Heart left ventricle (tissue), 16 donors: ENCODE measurements at regions not wholly inside any gene's neighbourhood (a gene's known extent, or its start where the extent isn't known, plus 50 kb on each side); places are given as distances from the start of the nearest gene placed in this dataset.

Experiments used
- ATAC-seq, 4 donors: fragments of 200-7000 bp; cut with Tn5 transposase; one replicate each; pipeline ENCODE4 v1.9.1; 2020 to 2022; ENCODE audit warnings: moderate library complexity in 4 of 4, mild to moderate bottlenecking in 3 of 4, moderate number of reproducible peaks in 1 of 4
- DNase-seq, 5 donors: peaks; one replicate each; pipeline ENCODE4 v3.0.0-alpha.2; 2020
- H3K27ac ChIP-seq, 12 donors: fragments of 200-600 bp; sonication (generic) in 4 of 12; one replicate each; pipeline versions ENCODE4 v1.5.0 to v1.8.0; 2016 to 2022; ENCODE audit warnings: mild to moderate bottlenecking in 2 of 12
- H3K27me3 ChIP-seq, 9 donors: fragments of 200-600 bp; sonication (generic) in 2 of 9; one replicate each; pipeline versions ENCODE4 v1.5.1 to v1.8.0; 2016 to 2022; ENCODE audit warnings: mild to moderate bottlenecking in 3 of 9
- H3K36me3 ChIP-seq, 9 donors: fragments of 200-600 bp; sonication (generic) in 2 of 9; one replicate each; pipeline versions ENCODE4 v1.5.0 to v1.8.0; 2018 to 2022; ENCODE audit warnings: mild to moderate bottlenecking in 2 of 9
- H3K4me1 ChIP-seq, 12 donors: fragments of 200-600 bp; sonication (generic) in 4 of 12; one replicate each; pipeline versions ENCODE4 v1.5.0 to v1.8.0; 2016 to 2022; ENCODE audit warnings: mild to moderate bottlenecking in 3 of 12
- H3K4me3 ChIP-seq, 12 donors: fragments of 200-600 bp; sonication (generic) in 4 of 12; one replicate each; pipeline versions ENCODE4 v1.5.0 to v1.8.0; 2017 to 2022; ENCODE audit warnings: mild to moderate bottlenecking in 9 of 12, moderate library complexity in 4 of 12
- H3K9me3 ChIP-seq, 12 donors: fragments of 200-600 bp; sonication (generic) in 4 of 12; one replicate each; pipeline versions ENCODE4 v1.5.0 to v1.8.0; 2016 to 2022; ENCODE audit warnings: mild to moderate bottlenecking in 1 of 12
- POLR2A ChIP-seq, 2 donors: fragments of 450-650 bp; IDR thresholded peaks; one replicate each; pipeline ENCODE4 v1.6.1; 2017; ENCODE audit warnings: antibody characterized with exemption in 2 of 2, mild to moderate bottlenecking in 2 of 2, moderate library complexity in 2 of 2
- WGBS, 4 donors: extraction: QIAGEN DNeasy Blood & Tissue Kit in 2 of 4; methylation state at CpG; one replicate each; pipeline versions ENCODE4 v1.1.5 to v1.1.7; 2013 to 2018; 5-methylcytosine and 5-hydroxymethylcytosine counted together
- intact Hi-C, 10 donors: fragments of 100-400 bp; cut with DNase I; formaldehyde crosslinking; loops; one replicate each; pipeline versions ENCODE4 v1.11.1 to v1.14.2; 2022
- TF ChIP-seq, protein P1 (sequence below), 12 donors: fragments of 200-600 bp; sonication (generic) in 4 of 12; IDR thresholded peaks; one replicate each; pipeline versions ENCODE4 v1.5.0 to v1.8.0; 2018 to 2022; ENCODE audit warnings: antibody characterized with exemption in 12 of 12, mild to moderate bottlenecking in 5 of 12
- donor health status: ischemic (EF 13 %, LVEDD 7.1; RV severe dilation, severe dysfunction).
- donor health status: healthy with polysubstance abuse.
- donor health status: DM: no; HTN: yes; CAD: no.
- donor health status: DM: no; HTN: no; CAD: no.
- donor health status: ischemic (EF 25% LVEDD 6.9; RV normal size, moderate dysfunction).
- donor health status: ischemic (EF 25% LVEDD 5.7; RV mildly dilated, moderate dysfunction).
- donor health status: healthy.
- donor health status: DM: yes; HTN: yes; CAD: no.
- donor health status: ischemic (EF 35%, LVEDD 5.7; RV mildly dilated, moderate dysfunction).
- donor health status: nonischemic (EF 11% LVEDD 7.7; RV severe dilation, severe dysfunction).
- donor health status: DM: yes; HTN: yes; CAD: no.
- donor health status: PGD.
- donor health status: ischemic (EF 29% LVEDD 5.4; RV normal size, mild dysfunction).
- donor health status: nonischemic (EF 23%, LVEDD 6.1; RV moderate dilation, normal function).

GRCh38 chr11:131146827-131147490 is 223.5 kb upstream of the NTM start:
- DNase-seq (no peak), ATAC-seq (no peak)
- Histone ChIP-seq H3K4me3 (no peak overlapping the region), H3K36me3 (no peaks in the 10 kb centered on the region), H3K27me3 (peaks cover 0 to under 1% (median 0%) of the 10 kb centered on the region in 9 donors), H3K9me3 (no peaks in the 10 kb centered on the region), H3K4me1 (no peaks in the 10 kb centered on the region), H3K27ac (no peak overlapping the region)
- 49 to 64% (median 51%) methylated on average over 5 of the region's 5 CpGs for WGBS, 4 donors
- intact Hi-C loops = no loop called here
- TF ChIP-seq, protein P1, sequence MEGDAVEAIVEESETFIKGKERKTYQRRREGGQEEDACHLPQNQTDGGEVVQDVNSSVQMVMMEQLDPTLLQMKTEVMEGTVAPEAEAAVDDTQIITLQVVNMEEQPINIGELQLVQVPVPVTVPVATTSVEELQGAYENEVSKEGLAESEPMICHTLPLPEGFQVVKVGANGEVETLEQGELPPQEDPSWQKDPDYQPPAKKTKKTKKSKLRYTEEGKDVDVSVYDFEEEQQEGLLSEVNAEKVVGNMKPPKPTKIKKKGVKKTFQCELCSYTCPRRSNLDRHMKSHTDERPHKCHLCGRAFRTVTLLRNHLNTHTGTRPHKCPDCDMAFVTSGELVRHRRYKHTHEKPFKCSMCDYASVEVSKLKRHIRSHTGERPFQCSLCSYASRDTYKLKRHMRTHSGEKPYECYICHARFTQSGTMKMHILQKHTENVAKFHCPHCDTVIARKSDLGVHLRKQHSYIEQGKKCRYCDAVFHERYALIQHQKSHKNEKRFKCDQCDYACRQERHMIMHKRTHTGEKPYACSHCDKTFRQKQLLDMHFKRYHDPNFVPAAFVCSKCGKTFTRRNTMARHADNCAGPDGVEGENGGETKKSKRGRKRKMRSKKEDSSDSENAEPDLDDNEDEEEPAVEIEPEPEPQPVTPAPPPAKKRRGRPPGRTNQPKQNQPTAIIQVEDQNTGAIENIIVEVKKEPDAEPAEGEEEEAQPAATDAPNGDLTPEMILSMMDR (IDR thresholded peaks at IDR 0.05) = no peak
- TF ChIP-seq POLR2A (IDR thresholded peaks at IDR 0.05) = no peak

DNA sequence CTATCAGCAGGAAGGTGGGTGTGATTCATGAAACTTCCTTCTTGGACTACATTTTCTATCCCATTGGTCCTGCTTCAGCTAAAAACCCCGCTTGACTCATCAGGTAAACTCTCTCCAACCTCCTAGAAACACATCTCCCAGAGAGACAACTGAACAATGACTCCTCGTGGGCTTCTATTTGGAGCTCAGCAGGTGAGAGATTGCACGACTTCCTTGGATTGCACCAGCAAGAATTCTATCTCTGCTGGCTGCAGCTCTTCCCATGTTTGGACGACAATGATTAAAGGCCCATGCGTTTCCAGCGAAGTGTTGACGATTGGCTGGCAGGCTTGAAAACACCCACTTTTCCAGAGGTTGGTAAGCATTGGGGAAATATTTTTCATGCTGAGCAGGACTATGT is 216.1 kb upstream of the NTM start:
- H3K36me3 ChIP-seq = no peaks in the 10 kb centered on the region
- no peak for TF ChIP-seq POLR2A (IDR thresholded peaks at IDR 0.05)
- TF ChIP-seq, protein P1 (IDR thresholded peaks at IDR 0.05) = no peak
- intact Hi-C loops = no loop called here
- H3K27ac ChIP-seq = no peak overlapping the region
- H3K4me3 ChIP-seq = no peak overlapping the region
- H3K27me3 ChIP-seq = peaks cover 0 to 8% (median 0%) of the 10 kb centered on the region in 9 donors
- no peak for DNase-seq
- 40 to 56% (median 48%) methylated on average over 7 of the region's 7 CpGs for WGBS, 4 donors
- no peak for ATAC-seq
- H3K4me1 ChIP-seq = no peaks in the 10 kb centered on the region
- H3K9me3 ChIP-seq = no peaks in the 10 kb centered on the region

- Histone ChIP-seq H3K4me3 (no peak overlapping the region), H3K27ac (no peak overlapping the region), H3K9me3 (no peaks in the 10 kb centered on the region), H3K36me3 (no peaks in the 10 kb centered on the region), H3K4me1 (no peaks in the 10 kb centered on the region), H3K27me3 (peaks cover 0 to 3% (median 0%) of the 10 kb centered on the region in 9 donors)
- 83 to 93% (median 91%) methylated on average over 2 of the region's 2 CpGs for WGBS, 4 donors
- TF ChIP-seq, protein P1 (IDR thresholded peaks at IDR 0.05) = no peak
- no peak for TF ChIP-seq POLR2A (IDR thresholded peaks at IDR 0.05)
- no peak for DNase-seq
- intact Hi-C loops = no loop called here
- ATAC-seq = no peak
Observed at GRCh38 chr11:131157678-131158077, 212.7 kb upstream of the NTM start.

GRCh38 chr11:131160846-131161245 is 209.6 kb upstream of the NTM start:
- intact Hi-C loops = no loop called here
- ATAC-seq = no peak

More at GRCh38 chr11:131160846-131161245, 209.6 kb upstream of the NTM start:
- Histone ChIP-seq H3K27me3 (no peaks in the 10 kb centered on the region), H3K4me3 (no peak overlapping the region), H3K27ac (no peak overlapping the region), H3K9me3 (no peaks in the 10 kb centered on the region), H3K4me1 (no peaks in the 10 kb centered on the region), H3K36me3 (no peaks in the 10 kb centered on the region)
- no peak for DNase-seq
- TF ChIP-seq, protein P1 (IDR thresholded peaks at IDR 0.05) = no peak
- TF ChIP-seq POLR2A (IDR thresholded peaks at IDR 0.05) = no peak
- 68 to 81% (median 77%) methylated on average over 7 of the region's 7 CpGs for WGBS, 4 donors
